HCT116 (cell line): ENCODE measurements at regions not wholly inside any gene's neighbourhood (a gene's known extent, or its start where the extent isn't known, plus 50 kb on each side); places are given as distances from the start of the nearest gene placed in this dataset.

Experiments
- CEBPB ChIP-seq: IDR thresholded peaks from 2 replicates; pipeline ENCODE4 v1.6.1; 2012; ENCODE audit warnings: low read depth
- CTCF ChIP-seq, 3 experiments: fragments of 200-600 bp in 1 of 3; sonication (generic) in 1 of 3; IDR thresholded peaks in 2 of 3; conservative IDR thresholded peaks in 1 of 3; 2 replicates each; pipeline ENCODE4 v1.5.1; 2012 to 2017; ENCODE audit warnings: low read depth in 2 of 3, low read length in 2 of 3, antibody characterized with exemption in 1 of 3, borderline replicate concordance in 1 of 3, control low read depth in 1 of 3, mild to moderate bottlenecking in 1 of 3, mixed read lengths in 1 of 3, mixed run types in 1 of 3, moderate library complexity in 1 of 3; ENCODE audit not compliant: insufficient read depth in 1 of 3
- EGR1 ChIP-seq: IDR thresholded peaks from 2 replicates; pipeline ENCODE4 v1.6.1; 2012; ENCODE audit warnings: low read depth
- POLR2AphosphoS5 ChIP-seq: IDR thresholded peaks from 2 replicates; pipeline ENCODE4 v1.6.1; 2011; ENCODE audit warnings: mild to moderate bottlenecking, low read depth, low read length, moderate library complexity
- YY1 ChIP-seq: IDR thresholded peaks from 2 replicates; pipeline ENCODE4 v1.6.1; 2011; ENCODE audit warnings: low read length, low read depth, moderate library complexity, mild to moderate bottlenecking; ENCODE audit not compliant: insufficient replicate concordance; ENCODE audit errors: extremely low read depth
- ZBTB33 ChIP-seq: IDR thresholded peaks from 2 replicates; pipeline ENCODE4 v1.6.1; 2011; ENCODE audit warnings: mild to moderate bottlenecking, low read length, moderate library complexity; ENCODE audit not compliant: insufficient replicate concordance; ENCODE audit errors: extremely low read depth
- ZNF274 ChIP-seq: fragments of 200-500 bp; sonication (Bioruptor generic); IDR thresholded peaks from 2 replicates; pipeline ENCODE4 v1.6.1; 2014; ENCODE audit warnings: mild to moderate bottlenecking, low read depth, low read length, inconsistent platforms
- TF ChIP-seq, protein P1 (sequence below): IDR thresholded peaks from 2 replicates; pipeline ENCODE4 v1.6.1; 2012
- TF ChIP-seq, protein P2 (sequence below): IDR thresholded peaks from 2 replicates; pipeline ENCODE4 v1.6.1; 2012; ENCODE audit warnings: low read depth

DNA sequence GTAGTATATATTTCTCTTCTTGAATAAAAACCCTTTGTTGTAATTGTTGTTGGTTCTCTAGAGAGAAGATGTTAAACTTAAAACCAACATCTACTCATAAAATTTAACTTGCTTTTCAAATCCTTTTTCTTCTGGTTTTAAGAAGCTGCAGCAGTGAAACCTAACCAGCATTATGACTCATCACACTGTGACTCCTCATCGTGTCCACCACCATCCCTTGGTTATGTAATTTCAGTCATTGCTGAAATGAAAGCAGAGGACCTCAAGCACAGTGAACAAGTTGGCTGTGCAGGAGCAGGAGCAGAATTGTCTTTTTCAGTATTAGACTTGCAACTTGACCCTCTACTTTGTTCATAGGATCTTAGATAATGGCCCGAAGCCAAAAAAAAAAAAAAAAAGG is 64.9 kb upstream of the HTR2A start:
- no peak for TF ChIP-seq CTCF (IDR thresholded peaks at IDR 0.05 in 2 of 3, conservative IDR thresholded peaks at IDR 0.05 in 1 of 3; ENCODE audit: borderline replicate concordance in 1 of 3, insufficient read depth in 1 of 3, low read depth in 2 of 3, low read length in 2 of 3)
- no peak for TF ChIP-seq POLR2AphosphoS5
- no peak for TF ChIP-seq ZBTB33
- no peak for TF ChIP-seq YY1
- TF ChIP-seq CEBPB, result no peak
- TF ChIP-seq ZNF274, result no peak
- TF ChIP-seq, protein P1, sequence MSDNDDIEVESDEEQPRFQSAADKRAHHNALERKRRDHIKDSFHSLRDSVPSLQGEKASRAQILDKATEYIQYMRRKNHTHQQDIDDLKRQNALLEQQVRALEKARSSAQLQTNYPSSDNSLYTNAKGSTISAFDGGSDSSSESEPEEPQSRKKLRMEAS, result no peak
- TF ChIP-seq, protein P2, sequence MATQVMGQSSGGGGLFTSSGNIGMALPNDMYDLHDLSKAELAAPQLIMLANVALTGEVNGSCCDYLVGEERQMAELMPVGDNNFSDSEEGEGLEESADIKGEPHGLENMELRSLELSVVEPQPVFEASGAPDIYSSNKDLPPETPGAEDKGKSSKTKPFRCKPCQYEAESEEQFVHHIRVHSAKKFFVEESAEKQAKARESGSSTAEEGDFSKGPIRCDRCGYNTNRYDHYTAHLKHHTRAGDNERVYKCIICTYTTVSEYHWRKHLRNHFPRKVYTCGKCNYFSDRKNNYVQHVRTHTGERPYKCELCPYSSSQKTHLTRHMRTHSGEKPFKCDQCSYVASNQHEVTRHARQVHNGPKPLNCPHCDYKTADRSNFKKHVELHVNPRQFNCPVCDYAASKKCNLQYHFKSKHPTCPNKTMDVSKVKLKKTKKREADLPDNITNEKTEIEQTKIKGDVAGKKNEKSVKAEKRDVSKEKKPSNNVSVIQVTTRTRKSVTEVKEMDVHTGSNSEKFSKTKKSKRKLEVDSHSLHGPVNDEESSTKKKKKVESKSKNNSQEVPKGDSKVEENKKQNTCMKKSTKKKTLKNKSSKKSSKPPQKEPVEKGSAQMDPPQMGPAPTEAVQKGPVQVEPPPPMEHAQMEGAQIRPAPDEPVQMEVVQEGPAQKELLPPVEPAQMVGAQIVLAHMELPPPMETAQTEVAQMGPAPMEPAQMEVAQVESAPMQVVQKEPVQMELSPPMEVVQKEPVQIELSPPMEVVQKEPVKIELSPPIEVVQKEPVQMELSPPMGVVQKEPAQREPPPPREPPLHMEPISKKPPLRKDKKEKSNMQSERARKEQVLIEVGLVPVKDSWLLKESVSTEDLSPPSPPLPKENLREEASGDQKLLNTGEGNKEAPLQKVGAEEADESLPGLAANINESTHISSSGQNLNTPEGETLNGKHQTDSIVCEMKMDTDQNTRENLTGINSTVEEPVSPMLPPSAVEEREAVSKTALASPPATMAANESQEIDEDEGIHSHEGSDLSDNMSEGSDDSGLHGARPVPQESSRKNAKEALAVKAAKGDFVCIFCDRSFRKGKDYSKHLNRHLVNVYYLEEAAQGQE, result no peak
- no peak for TF ChIP-seq EGR1
